H1 (cell line): ENCODE measurements at regions not wholly inside any gene's neighbourhood (a gene's known extent, or its start where the extent isn't known, plus 50 kb on each side); places are given as distances from the start of the nearest gene placed in this dataset.

ENCODE experiments used
- CTCF ChIA-PET: fragments of 300-600 bp; sonication (Branson Sonifier 250); formaldehyde crosslinking; loops from one replicate; lab custom pipeline; 2021; ENCODE audit not compliant: partially characterized antibody; lab: Charles Lee
- POLR2A ChIA-PET: fragments of 300-600 bp; sonication (Branson Sonifier 250); formaldehyde crosslinking; loops from one replicate; lab custom pipeline; 2021; ENCODE audit warnings: inconsistent platforms; ENCODE audit not compliant: partially characterized antibody; lab: Charles Lee
- DNase-seq, 2 experiments: peaks; one replicate each; pipeline versions ENCODE4 v3.0.0 to v3.0.0-alpha.2; 2010 to 2022; ENCODE audit warnings: low spot score in 2 of 2, low read depth in 1 of 2, mixed read lengths in 1 of 2
- FAIRE-seq: peaks from 2 replicates; lab custom pipeline; 2011; peaks lifted over from hg19 to GRCh38; lab: Jason Lieb, UNC
- H2AFZ ChIP-seq: 2 replicates; pipeline ENCODE4 v1.8.1; 2012; ENCODE audit warnings: low read length, inconsistent platforms
- H2AK5ac ChIP-seq: 2 replicates; pipeline ENCODE4 v1.6.1; 2013; ENCODE audit warnings: low read depth, low read length
- H2BK120ac ChIP-seq: replicated peaks from 2 replicates; pipeline ENCODE3; 2013; ENCODE audit warnings: low read depth, low read length, inconsistent platforms
- H2BK12ac ChIP-seq: 2 replicates; pipeline ENCODE4 v1.6.1; 2013; ENCODE audit warnings: low read depth, low read length
- H2BK15ac ChIP-seq: 2 replicates; pipeline ENCODE4 v1.6.1; 2013; ENCODE audit warnings: low read length
- H2BK20ac ChIP-seq: 2 replicates; pipeline ENCODE4 v1.6.1; 2013; ENCODE audit warnings: low read length
- H2BK5ac ChIP-seq: 2 replicates; pipeline ENCODE4 v1.6.1; 2013; ENCODE audit warnings: low read depth, low read length
- H3K14ac ChIP-seq: 2 replicates; pipeline ENCODE4 v1.6.1; 2013; ENCODE audit warnings: inconsistent platforms; ENCODE audit not compliant: insufficient read length
- H3K18ac ChIP-seq: 2 replicates; pipeline ENCODE4 v1.6.1; 2013; ENCODE audit warnings: low read length; ENCODE audit errors: extremely low read depth
- H3K23ac ChIP-seq: 2 replicates; pipeline ENCODE4 v1.6.1; 2013; ENCODE audit warnings: inconsistent platforms; ENCODE audit not compliant: insufficient read length
- H3K23me2 ChIP-seq: 2 replicates; pipeline ENCODE4 v1.6.1; 2013; ENCODE audit warnings: low read depth, low read length
- H3K27ac ChIP-seq: 2 replicates; pipeline ENCODE4 v1.6.1; 2011; ENCODE audit warnings: low read depth, low read length, inconsistent platforms
- H3K27me3 ChIP-seq, 4 experiments: replicated peaks in 1 of 4; 1 replicate in 1 of 4; 2 replicates in 3 of 4; pipeline versions ENCODE4 v1.6.1 to v1.8.1; 2011 to 2013; ENCODE audit warnings: low read length in 3 of 4, mild to moderate bottlenecking in 3 of 4, inconsistent platforms in 2 of 4, mixed read lengths in 2 of 4, moderate library complexity in 1 of 4; ENCODE audit not compliant: control insufficient read depth in 3 of 4, insufficient read depth in 3 of 4; ENCODE audit errors: extremely low read depth in 1 of 4
- H3K36me3 ChIP-seq, 4 experiments: 2 replicates each; pipeline versions ENCODE4 v1.6.1 to v1.8.1; 2011 to 2013; ENCODE audit warnings: mild to moderate bottlenecking in 4 of 4, low read length in 3 of 4, moderate library complexity in 2 of 4, control low read depth in 1 of 4, inconsistent platforms in 1 of 4; ENCODE audit not compliant: insufficient read depth in 4 of 4, control insufficient read depth in 2 of 4
- H3K4ac ChIP-seq: replicated peaks from 2 replicates; pipeline ENCODE3; 2013; ENCODE audit warnings: low read length, low read depth, mixed read lengths, inconsistent platforms; ENCODE audit not compliant: insufficient read length
- H3K4me1 ChIP-seq, 4 experiments: replicated peaks in 1 of 4; 1 replicate in 1 of 4; 2 replicates in 3 of 4; pipeline versions ENCODE4 v1.6.1 to v1.8.1; 2011 to 2013; ENCODE audit warnings: low read length in 3 of 4, inconsistent platforms in 2 of 4, mixed read lengths in 1 of 4; ENCODE audit not compliant: insufficient read depth in 4 of 4, control insufficient read depth in 3 of 4
- H3K4me2 ChIP-seq, 2 experiments: 2 replicates each; pipeline versions ENCODE4 v1.6.1 to v1.8.1; 2011 to 2013; ENCODE audit warnings: low read depth in 2 of 2, low read length in 2 of 2, control low read depth in 1 of 2, inconsistent platforms in 1 of 2, mild to moderate bottlenecking in 1 of 2; ENCODE audit not compliant: insufficient read depth in 1 of 2
- H3K4me3 ChIP-seq, 4 experiments: fragments of 200-600, 300-600 bp in 1 of 4; sonication (generic), shearing (Covaris generic), sonication (Bioruptor Twin) in 1 of 4; 2 replicates each; pipeline versions ENCODE4 v1.5.1 to v1.8.1; 2011 to 2016; ENCODE audit warnings: low read length in 4 of 4, low read depth in 3 of 4, control low read depth in 2 of 4, inconsistent platforms in 2 of 4, mild to moderate bottlenecking in 2 of 4, mixed read lengths in 1 of 4, moderate library complexity in 1 of 4; ENCODE audit not compliant: insufficient read depth in 2 of 4; ENCODE audit errors: extremely low read depth in 1 of 4
- H3K56ac ChIP-seq: replicated peaks from 2 replicates; pipeline ENCODE3; 2013; ENCODE audit warnings: low read depth, mild to moderate bottlenecking, mixed read lengths, low read length, inconsistent platforms; ENCODE audit not compliant: insufficient read length
- H3K79me1 ChIP-seq: 2 replicates; pipeline ENCODE4 v1.6.1; 2013; ENCODE audit warnings: low read depth, low read length, control low read depth
- H3K79me2 ChIP-seq, 2 experiments: 2 replicates each; pipeline versions ENCODE4 v1.6.1 to v1.8.1; 2012 to 2013; ENCODE audit warnings: low read length in 2 of 2, mild to moderate bottlenecking in 2 of 2, inconsistent platforms in 1 of 2; ENCODE audit not compliant: insufficient read depth in 2 of 2, control insufficient read depth in 1 of 2
- H3K9ac ChIP-seq, 4 experiments: replicated peaks in 1 of 4; 1 replicate in 1 of 4; 2 replicates in 3 of 4; pipeline versions ENCODE4 v1.6.1 to v1.8.1; 2011 to 2013; ENCODE audit warnings: low read depth in 3 of 4, low read length in 3 of 4, control low read depth in 2 of 4, mild to moderate bottlenecking in 2 of 4, moderate library complexity in 2 of 4, inconsistent platforms in 1 of 4; ENCODE audit errors: extremely low read depth in 1 of 4
- H3K9me3 ChIP-seq, 2 experiments: 2 replicates each; pipeline versions ENCODE4 v1.6.1 to v1.8.1; 2012 to 2013; ENCODE audit warnings: mild to moderate bottlenecking in 2 of 2, moderate library complexity in 2 of 2, control low read depth in 1 of 2, inconsistent platforms in 1 of 2, low read depth in 1 of 2, low read length in 1 of 2, mixed read lengths in 1 of 2; ENCODE audit not compliant: insufficient read depth in 2 of 2
- H4K20me1 ChIP-seq, 2 experiments: replicated peaks in 1 of 2; 2 replicates each; pipeline versions ENCODE3 to v1.8.1; 2011 to 2013; ENCODE audit warnings: inconsistent platforms in 2 of 2, low read length in 2 of 2, mild to moderate bottlenecking in 1 of 2; ENCODE audit not compliant: insufficient read depth in 2 of 2, control insufficient read depth in 1 of 2
- H4K5ac ChIP-seq: 2 replicates; pipeline ENCODE4 v1.6.1; 2013; ENCODE audit warnings: low read length, low read depth, mixed read lengths, inconsistent platforms; ENCODE audit not compliant: insufficient read length
- H4K8ac ChIP-seq: 2 replicates; pipeline ENCODE4 v1.8.0; 2013; ENCODE audit warnings: mild to moderate bottlenecking, moderate library complexity, low read length, inconsistent platforms; ENCODE audit not compliant: insufficient read depth; ENCODE audit errors: extremely low read depth
- H4K91ac ChIP-seq: replicated peaks from 2 replicates; pipeline ENCODE3; 2013; ENCODE audit warnings: low read length, mixed read lengths, inconsistent platforms; ENCODE audit not compliant: insufficient read length
- GTF2F1 ChIP-seq: IDR thresholded peaks from 2 replicates; pipeline ENCODE4 v1.6.1; 2012; ENCODE audit warnings: low read depth, low read length, improper control_type of control experiment, borderline replicate concordance
- NANOG ChIP-seq: IDR thresholded peaks from 2 replicates; pipeline ENCODE4 v1.6.1; 2011; ENCODE audit warnings: low read length, low read depth, mild to moderate bottlenecking, inconsistent platforms; ENCODE audit not compliant: insufficient read depth, poor library complexity, severe bottlenecking
- RXRA ChIP-seq: IDR thresholded peaks from 2 replicates; pipeline ENCODE4 v1.6.1; 2011; ENCODE audit warnings: low read depth, mild to moderate bottlenecking, low read length, moderate library complexity; ENCODE audit not compliant: insufficient read depth
- SAP30 ChIP-seq: fragments of 300-600 bp; sonication (generic); IDR thresholded peaks from 2 replicates; pipeline ENCODE4 v1.7.1; 2012; ENCODE audit warnings: low read length, moderate library complexity, mild to moderate bottlenecking, inconsistent platforms; ENCODE audit not compliant: insufficient read depth, insufficient replicate concordance
- WGBS, 2 experiments: shearing (Covaris generic) in 1 of 2; methylation state at CpG; one replicate each; pipeline versions ENCODE4 v1.1.6 to v1.1.7; 2013 to 2015; ENCODE audit warnings: low lambda C conversion rate in 2 of 2, mixed read lengths in 2 of 2, inconsistent platforms in 1 of 2, low coverage in 1 of 2, missing lambda C conversion rate in 1 of 2; ENCODE audit not compliant: insufficient replicate concordance in 2 of 2, insufficient coverage in 1 of 2, insufficient read length in 1 of 2; ENCODE audit errors: extremely low coverage in 1 of 2, missing lambda C conversion rate in 1 of 2; 5-methylcytosine and 5-hydroxymethylcytosine counted together
- TF ChIP-seq, protein P1 (sequence below): IDR thresholded peaks from 2 replicates; pipeline ENCODE4 v1.6.1; 2012; ENCODE audit warnings: inconsistent platforms

DNA sequence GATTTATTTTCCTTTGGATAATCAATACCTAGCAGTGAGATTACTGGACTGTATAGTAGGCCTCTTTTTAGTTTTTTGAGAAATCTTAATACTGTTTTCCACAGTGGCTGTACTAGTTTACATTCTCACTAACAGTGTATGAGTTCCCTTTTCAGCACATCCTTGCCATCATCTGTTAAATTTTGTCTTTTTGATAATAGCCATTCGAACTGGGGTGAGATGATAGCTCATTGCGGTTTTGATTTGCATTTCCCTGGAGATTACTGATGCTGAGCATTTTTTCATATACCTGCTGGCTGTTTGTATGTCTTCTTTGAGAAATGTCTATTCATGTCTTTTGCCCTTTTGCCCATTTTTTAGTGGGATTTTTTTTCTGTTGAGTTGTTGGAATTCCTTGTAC, 210.8 kb downstream of the CGGBP1 start:
- H2AFZ ChIP-seq = no peak overlapping the region
- no peaks in the 10 kb centered on the region for H3K36me3 ChIP-seq
- ChIA-PET POLR2A (no interaction called here), CTCF (no interaction called here)
- H3K79me2 ChIP-seq = no peaks in the 10 kb centered on the region
- H3K9me3 ChIP-seq = no peaks in the 10 kb centered on the region
- FAIRE-seq (no peak), DNase-seq (no peak)
- H3K4me2 ChIP-seq = no peak overlapping the region
- H4K5ac ChIP-seq = no peak overlapping the region
- H4K8ac ChIP-seq = no peak overlapping the region
- H4K91ac ChIP-seq = no peak overlapping the region
- H3K23ac ChIP-seq = no peak overlapping the region
- H3K27me3 ChIP-seq = no peaks in the 10 kb centered on the region
- no peaks in the 10 kb centered on the region for H3K23me2 ChIP-seq
- H4K20me1 ChIP-seq = no peaks in the 10 kb centered on the region
- H2BK120ac ChIP-seq = no peak overlapping the region
- H2BK15ac ChIP-seq = no peak overlapping the region
- H3K14ac ChIP-seq = no peak overlapping the region
- no peak overlapping the region for H3K9ac ChIP-seq
- no peak overlapping the region for H2BK5ac ChIP-seq
- no peak overlapping the region for H3K4me3 ChIP-seq
- no peaks in the 10 kb centered on the region for H3K79me1 ChIP-seq
- H3K56ac ChIP-seq = no peak overlapping the region
- 94% methylated on average over 2 of the region's 2 CpGs; no CpG with 5 or more reads in 1 of the 2 experiments for WGBS, 2 experiments
- H2BK12ac ChIP-seq = no peak overlapping the region
- no peak overlapping the region for H2BK20ac ChIP-seq
- no peak overlapping the region for H3K18ac ChIP-seq
- no peak overlapping the region for H3K4ac ChIP-seq
- H3K4me1 ChIP-seq = no peaks in the 10 kb centered on the region
- H3K27ac ChIP-seq = no peak overlapping the region
- H2AK5ac ChIP-seq = no peak overlapping the region
- no peak for TF ChIP-seq RXRA
- TF ChIP-seq, protein P1, sequence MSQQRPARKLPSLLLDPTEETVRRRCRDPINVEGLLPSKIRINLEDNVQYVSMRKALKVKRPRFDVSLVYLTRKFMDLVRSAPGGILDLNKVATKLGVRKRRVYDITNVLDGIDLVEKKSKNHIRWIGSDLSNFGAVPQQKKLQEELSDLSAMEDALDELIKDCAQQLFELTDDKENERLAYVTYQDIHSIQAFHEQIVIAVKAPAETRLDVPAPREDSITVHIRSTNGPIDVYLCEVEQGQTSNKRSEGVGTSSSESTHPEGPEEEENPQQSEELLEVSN = no peak
- TF ChIP-seq SAP30 = no peak
- no peak for TF ChIP-seq NANOG
- TF ChIP-seq GTF2F1 = no peak
